Epithelial cell of proximal tubule (primary cell): ENCODE measurements at regions not wholly inside any gene's neighbourhood (a gene's known extent, or its start where the extent isn't known, plus 50 kb on each side); places are given as distances from the start of the nearest gene placed in this dataset.

ENCODE experiments used
- DNase-seq: peaks from one replicate; pipeline ENCODE4 v3.0.0-alpha.2; 2011; ENCODE audit warnings: low read depth
- H3K4me3 ChIP-seq: 2 replicates; pipeline ENCODE4 v1.5.1; 2011; ENCODE audit warnings: low read depth, mild to moderate bottlenecking, low read length
- CTCF ChIP-seq: conservative IDR thresholded peaks from 2 replicates; pipeline ENCODE4 v1.5.1; 2012; ENCODE audit warnings: low read depth, mild to moderate bottlenecking, low read length

GRCh38 chr7:46534664-46535588 lies 613.9 kb upstream of the IGFBP3 start:
- TF ChIP-seq CTCF = no peak
- no peak for DNase-seq
- no peak overlapping the region for H3K4me3 ChIP-seq

GRCh38 chr7:46533946-46534345 lies 612.9 kb upstream of the IGFBP3 start:
- no peak overlapping the region for H3K4me3 ChIP-seq
- no peak for TF ChIP-seq CTCF
- DNase-seq = no peak

- no peak for DNase-seq
- H3K4me3 ChIP-seq = no peak overlapping the region
- TF ChIP-seq CTCF = no peak
These were observed 611.5 kb upstream of the IGFBP3 start for GRCh38 chr7:46532571-46532970.

- no peak overlapping the region for H3K4me3 ChIP-seq
- no peak for TF ChIP-seq CTCF
- DNase-seq = no peak
These were observed 609.1 kb upstream of the IGFBP3 start for GRCh38 chr7:46530081-46530750.

- no peak for TF ChIP-seq CTCF
- no peak for DNase-seq
- no peak overlapping the region for H3K4me3 ChIP-seq
These were observed 606.3 kb upstream of the IGFBP3 start for GRCh38 chr7:46527360-46527759.

GRCh38 chr7:46525876-46526275 lies 604.8 kb upstream of the IGFBP3 start:
- H3K4me3 ChIP-seq = no peak overlapping the region
- no peak for TF ChIP-seq CTCF
- DNase-seq = no peak
